DOHH2 (cell line): ENCODE measurements at regions not wholly inside any gene's neighbourhood (a gene's known extent, or its start where the extent isn't known, plus 50 kb on each side); places are given as distances from the start of the nearest gene placed in this dataset.

Source experiments
- EZH2phosphoT487 ChIP-seq: fragments of 200-600 bp; sonication (generic); IDR thresholded peaks from 2 replicates; pipeline ENCODE4 v1.6.1; 2017; ENCODE audit warnings: borderline replicate concordance, mild to moderate bottlenecking, antibody characterized with exemption, low read length, moderate library complexity, mixed read lengths
- TF ChIP-seq, protein P1 (sequence below): fragments of 200-600 bp; sonication (generic); IDR thresholded peaks from one replicate; pipeline ENCODE4 v1.5.1; 2014; ENCODE audit warnings: antibody characterized with exemption, mild to moderate bottlenecking, low read depth, low read length; ENCODE audit not compliant: poor library complexity, severe bottlenecking

DNA sequence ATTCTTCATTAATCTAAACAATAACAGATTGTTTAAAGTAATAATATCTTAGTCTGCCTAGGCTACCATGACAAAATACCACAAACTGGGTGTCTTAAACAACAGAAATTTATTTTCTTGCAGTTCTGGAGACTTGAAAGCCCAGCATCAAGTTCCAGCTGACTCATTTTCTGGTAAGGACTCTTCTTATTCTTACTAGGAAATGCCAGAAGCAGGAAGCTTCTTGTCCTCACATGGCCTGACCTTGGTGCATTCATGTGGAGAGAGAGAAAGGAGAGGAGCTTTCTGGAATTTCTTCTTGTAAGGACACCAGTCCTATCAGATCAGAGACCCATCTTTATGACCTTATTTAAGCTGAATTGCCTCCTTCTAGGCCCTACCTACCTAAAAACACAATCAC lies 110.5 kb downstream of the ANKRD60 start:
- TF ChIP-seq, protein P1, sequence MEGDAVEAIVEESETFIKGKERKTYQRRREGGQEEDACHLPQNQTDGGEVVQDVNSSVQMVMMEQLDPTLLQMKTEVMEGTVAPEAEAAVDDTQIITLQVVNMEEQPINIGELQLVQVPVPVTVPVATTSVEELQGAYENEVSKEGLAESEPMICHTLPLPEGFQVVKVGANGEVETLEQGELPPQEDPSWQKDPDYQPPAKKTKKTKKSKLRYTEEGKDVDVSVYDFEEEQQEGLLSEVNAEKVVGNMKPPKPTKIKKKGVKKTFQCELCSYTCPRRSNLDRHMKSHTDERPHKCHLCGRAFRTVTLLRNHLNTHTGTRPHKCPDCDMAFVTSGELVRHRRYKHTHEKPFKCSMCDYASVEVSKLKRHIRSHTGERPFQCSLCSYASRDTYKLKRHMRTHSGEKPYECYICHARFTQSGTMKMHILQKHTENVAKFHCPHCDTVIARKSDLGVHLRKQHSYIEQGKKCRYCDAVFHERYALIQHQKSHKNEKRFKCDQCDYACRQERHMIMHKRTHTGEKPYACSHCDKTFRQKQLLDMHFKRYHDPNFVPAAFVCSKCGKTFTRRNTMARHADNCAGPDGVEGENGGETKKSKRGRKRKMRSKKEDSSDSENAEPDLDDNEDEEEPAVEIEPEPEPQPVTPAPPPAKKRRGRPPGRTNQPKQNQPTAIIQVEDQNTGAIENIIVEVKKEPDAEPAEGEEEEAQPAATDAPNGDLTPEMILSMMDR: no peak
- no peak for TF ChIP-seq EZH2phosphoT487
